Astrocyte (in vitro differentiated cells and primary cell): ENCODE measurements at regions not wholly inside any gene's neighbourhood (a gene's known extent, or its start where the extent isn't known, plus 50 kb on each side); places are given as distances from the start of the nearest gene placed in this dataset.

ENCODE experiments used
- DNase-seq: peaks from one replicate; pipeline ENCODE4 v3.0.0-alpha.2; 2010; ENCODE audit warnings: low read depth
- FAIRE-seq: peaks from 2 replicates; lab custom pipeline; 2011; peaks lifted over from hg19 to GRCh38; lab: Jason Lieb, UNC
- H2AFZ ChIP-seq: 2 replicates; pipeline ENCODE4 v1.6.0; 2012; ENCODE audit warnings: low read depth, low read length, inconsistent platforms
- H3K27ac ChIP-seq: 2 replicates; pipeline ENCODE4 v1.5.1; 2011; ENCODE audit warnings: low read depth, low read length, inconsistent platforms
- H3K27me3 ChIP-seq: 2 replicates; pipeline ENCODE4 v1.6.0; 2011; ENCODE audit warnings: low read length, inconsistent platforms; ENCODE audit not compliant: insufficient read depth
- H3K36me3 ChIP-seq: 2 replicates; pipeline ENCODE4 v1.5.1; 2011; ENCODE audit warnings: low read length, inconsistent platforms; ENCODE audit not compliant: insufficient read depth
- H3K4me1 ChIP-seq: 2 replicates; pipeline ENCODE4 v1.5.1; 2011; ENCODE audit warnings: low read length, inconsistent platforms; ENCODE audit not compliant: insufficient read depth
- H3K4me2 ChIP-seq: 2 replicates; pipeline ENCODE4 v1.6.0; 2012; ENCODE audit warnings: low read length, inconsistent platforms
- H3K4me3 ChIP-seq: 2 replicates; pipeline ENCODE4 v1.5.1; 2011; ENCODE audit warnings: low read depth, mild to moderate bottlenecking, low read length, inconsistent platforms; ENCODE audit not compliant: insufficient read depth
- H3K79me2 ChIP-seq: 2 replicates; pipeline ENCODE4 v1.6.0; 2012; ENCODE audit warnings: mild to moderate bottlenecking, low read length, inconsistent platforms; ENCODE audit not compliant: insufficient read depth
- H3K9ac ChIP-seq: 2 replicates; pipeline ENCODE4 v1.6.0; 2012; ENCODE audit warnings: mild to moderate bottlenecking, low read length, inconsistent platforms
- H3K9me3 ChIP-seq: 2 replicates; pipeline ENCODE4 v1.5.1; 2012; ENCODE audit warnings: low read depth, mild to moderate bottlenecking, low read length, inconsistent platforms; ENCODE audit not compliant: insufficient read depth
- H4K20me1 ChIP-seq: 2 replicates; pipeline ENCODE4 v1.6.0; 2012; ENCODE audit warnings: low read length, inconsistent platforms; ENCODE audit not compliant: insufficient read depth
- H3K27ac Mint-ChIP-seq: one replicate; pipeline ENCODE4 v1.8.0; 2021; ENCODE audit warnings: mild to moderate bottlenecking, mixed read lengths; ENCODE audit not compliant: unreplicated experiment
- H3K27me3 Mint-ChIP-seq: one replicate; pipeline ENCODE4 v1.8.0; 2021; ENCODE audit warnings: low read depth, mixed read lengths; ENCODE audit not compliant: unreplicated experiment
- H3K36me3 Mint-ChIP-seq: one replicate; pipeline ENCODE4 v1.8.0; 2021; ENCODE audit warnings: low read depth, mixed read lengths; ENCODE audit not compliant: unreplicated experiment
- H3K4me1 Mint-ChIP-seq: one replicate; pipeline ENCODE4 v1.8.0; 2021; ENCODE audit warnings: low read depth, mixed read lengths; ENCODE audit not compliant: unreplicated experiment
- H3K4me3 Mint-ChIP-seq: one replicate; pipeline ENCODE4 v1.8.0; 2021; ENCODE audit warnings: mild to moderate bottlenecking, moderate library complexity, mixed read lengths; ENCODE audit not compliant: unreplicated experiment
- H3K9me3 Mint-ChIP-seq: one replicate; pipeline ENCODE4 v1.8.0; 2021; ENCODE audit warnings: mild to moderate bottlenecking, mixed read lengths; ENCODE audit not compliant: unreplicated experiment
- EZH2 ChIP-seq: IDR thresholded peaks from 2 replicates; pipeline ENCODE4 v1.6.1; 2012; ENCODE audit warnings: mild to moderate bottlenecking, low read length, inconsistent platforms; ENCODE audit not compliant: insufficient read depth
- TF ChIP-seq, protein P1 (sequence below): IDR thresholded peaks from 2 replicates; pipeline ENCODE4 v1.5.1; 2011; ENCODE audit warnings: low read depth, mild to moderate bottlenecking, inconsistent platforms, low read length, moderate library complexity; ENCODE audit not compliant: insufficient read depth

DNA sequence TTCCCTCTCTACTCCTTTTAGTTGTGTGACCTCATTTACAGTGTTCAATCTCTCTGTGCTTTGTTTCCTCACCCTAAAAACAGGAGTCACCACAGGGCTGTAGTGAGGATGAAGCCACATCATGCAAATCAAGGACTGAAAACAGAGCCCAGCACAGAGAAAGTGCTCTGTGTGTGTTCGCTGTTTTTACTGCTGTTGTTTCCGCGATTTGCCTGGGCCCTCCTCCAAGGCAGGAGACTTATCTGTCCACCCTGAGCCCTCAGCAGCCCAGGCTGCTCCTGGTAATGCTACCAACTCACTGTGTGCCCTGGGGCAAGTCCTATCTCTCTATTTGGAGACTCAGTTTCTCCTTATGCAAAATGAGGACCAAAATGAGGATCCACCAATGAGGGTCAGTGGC, 87.2 kb upstream of the NEURL1B start:
- Histone ChIP-seq H3K27me3 (peaks cover 6% of the 10 kb centered on the region), H3K4me3 (no peak overlapping the region), H3K4me1 (peaks cover 6% of the 10 kb centered on the region), H3K9ac (no peak overlapping the region), H4K20me1 (no peaks in the 10 kb centered on the region), H3K36me3 (no peaks in the 10 kb centered on the region), H2AFZ (no peak overlapping the region), H3K9me3 (no peaks in the 10 kb centered on the region), H3K27ac (no peak overlapping the region), H3K79me2 (no peaks in the 10 kb centered on the region), H3K4me2 (no peak overlapping the region)
- H3K27ac Mint-ChIP-seq = no peak overlapping the region
- DNase-seq (no peak), FAIRE-seq (no peak)
- no peaks in the 10 kb centered on the region for H3K36me3 Mint-ChIP-seq
- H3K9me3 Mint-ChIP-seq = no peaks in the 10 kb centered on the region
- no peak overlapping the region for H3K4me3 Mint-ChIP-seq
- H3K27me3 Mint-ChIP-seq = peaks cover 28% of the 10 kb centered on the region
- no peak for TF ChIP-seq EZH2
- TF ChIP-seq, protein P1, sequence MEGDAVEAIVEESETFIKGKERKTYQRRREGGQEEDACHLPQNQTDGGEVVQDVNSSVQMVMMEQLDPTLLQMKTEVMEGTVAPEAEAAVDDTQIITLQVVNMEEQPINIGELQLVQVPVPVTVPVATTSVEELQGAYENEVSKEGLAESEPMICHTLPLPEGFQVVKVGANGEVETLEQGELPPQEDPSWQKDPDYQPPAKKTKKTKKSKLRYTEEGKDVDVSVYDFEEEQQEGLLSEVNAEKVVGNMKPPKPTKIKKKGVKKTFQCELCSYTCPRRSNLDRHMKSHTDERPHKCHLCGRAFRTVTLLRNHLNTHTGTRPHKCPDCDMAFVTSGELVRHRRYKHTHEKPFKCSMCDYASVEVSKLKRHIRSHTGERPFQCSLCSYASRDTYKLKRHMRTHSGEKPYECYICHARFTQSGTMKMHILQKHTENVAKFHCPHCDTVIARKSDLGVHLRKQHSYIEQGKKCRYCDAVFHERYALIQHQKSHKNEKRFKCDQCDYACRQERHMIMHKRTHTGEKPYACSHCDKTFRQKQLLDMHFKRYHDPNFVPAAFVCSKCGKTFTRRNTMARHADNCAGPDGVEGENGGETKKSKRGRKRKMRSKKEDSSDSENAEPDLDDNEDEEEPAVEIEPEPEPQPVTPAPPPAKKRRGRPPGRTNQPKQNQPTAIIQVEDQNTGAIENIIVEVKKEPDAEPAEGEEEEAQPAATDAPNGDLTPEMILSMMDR = no peak
- peaks cover 21% of the 10 kb centered on the region for H3K4me1 Mint-ChIP-seq

DNA sequence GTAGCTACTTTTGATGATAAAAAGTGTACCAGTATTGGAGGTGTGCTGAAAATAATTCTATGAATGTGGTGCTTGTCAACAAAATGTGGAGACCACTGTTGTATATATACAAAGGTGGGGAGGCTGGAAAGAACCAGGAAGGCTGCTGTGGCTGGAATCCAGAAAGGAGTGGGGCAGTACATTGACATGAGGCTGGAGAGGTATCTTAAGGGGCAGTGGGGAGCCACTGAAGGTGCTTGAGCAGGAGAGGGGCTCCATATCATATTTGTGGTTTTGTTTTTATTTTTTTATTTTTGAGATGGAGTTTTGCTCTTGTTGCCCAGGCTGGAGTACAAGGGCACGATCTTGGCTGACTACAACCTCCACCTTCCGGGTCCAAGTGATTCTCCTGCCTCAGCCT, 87.9 kb upstream of the NEURL1B start:
- DNase-seq = no peak
- no peak for TF ChIP-seq EZH2
- TF ChIP-seq, protein P1 = no peak
- H3K9me3 Mint-ChIP-seq = no peaks in the 10 kb centered on the region
- H3K4me3 Mint-ChIP-seq = no peak overlapping the region
- no peak for FAIRE-seq
- Histone ChIP-seq H3K4me1 (no peaks in the 10 kb centered on the region), H2AFZ (no peak overlapping the region), H3K4me3 (no peak overlapping the region), H3K4me2 (no peak overlapping the region), H4K20me1 (no peaks in the 10 kb centered on the region), H3K27ac (no peak overlapping the region), H3K36me3 (no peaks in the 10 kb centered on the region), H3K79me2 (no peaks in the 10 kb centered on the region), H3K9me3 (no peaks in the 10 kb centered on the region), H3K27me3 (peaks cover 6% of the 10 kb centered on the region), H3K9ac (no peak overlapping the region)
- H3K36me3 Mint-ChIP-seq = no peaks in the 10 kb centered on the region
- H3K27me3 Mint-ChIP-seq = peaks cover 30% of the 10 kb centered on the region
- H3K27ac Mint-ChIP-seq = no peak overlapping the region
- H3K4me1 Mint-ChIP-seq = peaks cover 17% of the 10 kb centered on the region

DNA sequence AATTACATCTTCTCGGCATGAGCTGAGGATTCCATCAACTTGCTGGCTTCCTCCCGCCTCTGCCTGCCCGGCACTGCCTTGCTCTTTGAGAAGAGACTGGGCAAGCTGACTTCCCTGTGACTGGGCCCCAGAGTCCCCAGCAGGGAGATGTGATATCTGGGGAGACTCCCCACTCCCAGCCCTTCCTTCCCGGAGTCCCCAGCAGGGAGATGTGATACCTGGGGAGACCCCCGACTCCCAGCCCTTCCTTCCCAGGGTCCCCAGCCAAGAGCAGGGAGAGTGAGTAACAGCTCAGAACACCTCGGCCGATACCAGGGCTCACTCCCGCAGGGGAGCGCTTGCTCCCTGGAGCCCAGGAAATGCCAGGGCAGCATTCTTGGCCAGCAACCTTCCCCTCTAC, 90.1 kb upstream of the NEURL1B start:
- Histone ChIP-seq H3K36me3 (no peaks in the 10 kb centered on the region), H3K27ac (no peak overlapping the region), H2AFZ (no peak overlapping the region), H3K4me2 (no peak overlapping the region), H3K4me3 (no peak overlapping the region), H3K27me3 (peaks cover 18% of the 10 kb centered on the region), H3K4me1 (no peaks in the 10 kb centered on the region), H3K79me2 (no peaks in the 10 kb centered on the region), H3K9me3 (peaks cover 4% of the 10 kb centered on the region), H3K9ac (no peak overlapping the region), H4K20me1 (no peaks in the 10 kb centered on the region)
- no peaks in the 10 kb centered on the region for H3K36me3 Mint-ChIP-seq
- no peak overlapping the region for H3K4me3 Mint-ChIP-seq
- TF ChIP-seq, protein P1 = no peak
- TF ChIP-seq EZH2 = no peak
- no peak overlapping the region for H3K27ac Mint-ChIP-seq
- FAIRE-seq (no peak), DNase-seq (no peak)
- no peaks in the 10 kb centered on the region for H3K4me1 Mint-ChIP-seq
- H3K9me3 Mint-ChIP-seq = peaks cover 2% of the 10 kb centered on the region
- peaks cover 44% of the 10 kb centered on the region for H3K27me3 Mint-ChIP-seq
